ENCODE measurements at regions not wholly inside any gene's neighbourhood (a gene's known extent, or its start where the extent isn't known, plus 50 kb on each side); places are given as distances from the start of the nearest gene placed in this dataset.
"Not testable (repeated sequence)": the region's sequence is repeated elsewhere in the genome, so short reads cannot be mapped to it uniquely, and the experiment has no call there.

DNA sequence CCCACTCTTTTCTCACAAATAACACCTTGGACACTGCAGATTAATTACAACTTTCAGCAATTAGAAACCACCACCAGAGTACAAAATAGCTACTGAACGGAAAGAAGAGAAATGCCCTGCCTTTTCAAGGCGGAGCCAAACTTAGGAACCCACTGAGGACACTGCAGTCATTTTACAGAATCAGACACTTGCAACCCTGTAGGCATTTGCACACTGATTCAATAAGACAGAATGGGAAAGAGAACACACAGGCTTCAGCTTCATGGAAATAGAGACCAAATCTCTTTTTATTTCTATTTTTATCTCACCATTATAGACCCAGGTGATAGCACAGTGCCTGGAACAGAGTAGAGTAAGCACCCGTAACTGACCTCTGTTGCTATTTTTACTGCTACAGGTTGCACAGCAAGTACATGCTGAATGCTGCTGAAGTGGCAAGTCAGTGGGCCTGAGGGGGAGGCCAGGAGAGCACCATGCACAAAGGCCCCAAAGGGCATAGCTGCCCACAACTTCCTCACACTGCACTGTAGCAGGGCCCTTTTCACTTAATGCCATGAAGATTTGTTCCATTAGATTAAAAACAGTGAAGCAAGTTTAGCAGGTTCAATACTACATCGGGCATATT is 50.7 kb upstream of the EDARADD start:
- no peak for TF ChIP-seq CTCF (conservative IDR thresholded peaks at IDR 0.05; ENCODE audit: low read length)
- DNase-seq (ENCODE audit: low read depth) = no peak
- no peak overlapping the region for H3K4me3 ChIP-seq (ENCODE audit: low read length)

DNA sequence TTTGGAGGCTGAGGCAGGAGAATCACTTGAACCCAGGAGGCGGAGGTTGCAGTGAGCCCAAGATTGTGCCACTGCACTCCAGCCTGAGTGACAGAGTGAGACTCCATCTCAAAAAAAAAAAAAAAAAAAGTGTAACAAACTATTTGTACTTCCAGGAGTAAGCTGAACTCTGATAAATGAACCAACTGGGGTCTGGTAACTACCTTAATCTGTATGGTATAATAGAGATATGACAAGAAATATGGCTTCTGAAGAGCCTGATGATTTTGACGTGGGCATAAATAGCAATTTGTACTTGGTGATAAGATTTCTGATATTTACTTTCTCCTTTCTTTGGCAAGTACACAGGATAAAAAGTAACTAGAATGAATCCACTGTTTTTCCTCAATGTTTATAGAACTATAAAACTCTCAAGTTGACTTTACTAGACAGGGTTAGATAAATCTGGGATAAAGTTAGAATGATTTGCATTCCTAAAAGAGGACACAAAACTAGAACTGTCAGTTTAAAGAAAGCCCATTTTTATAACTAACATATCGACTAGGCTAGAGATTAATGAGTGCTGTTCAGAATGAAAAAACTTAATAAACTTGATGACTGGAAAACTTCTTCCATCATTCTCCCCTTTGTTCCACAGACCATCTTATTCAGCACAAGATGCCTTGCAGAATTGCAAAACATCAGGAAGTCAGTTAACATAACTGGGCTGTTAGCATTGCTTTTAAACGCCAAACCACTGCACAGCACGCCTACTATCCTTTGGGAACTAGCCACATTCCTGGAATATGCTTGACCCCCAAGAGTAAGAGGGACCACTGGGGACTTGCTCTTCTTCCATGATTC is 51.5 kb upstream of the EDARADD start:
- no peak overlapping the region for H3K4me3 ChIP-seq (ENCODE audit: low read length)
- DNase-seq (ENCODE audit: low read depth) = no peak
- TF ChIP-seq CTCF (conservative IDR thresholded peaks at IDR 0.05; ENCODE audit: low read length) = no peak

- no peak for DNase-seq (ENCODE audit: low read depth)
- TF ChIP-seq CTCF (conservative IDR thresholded peaks at IDR 0.05; ENCODE audit: low read length) = no peak
- H3K4me3 ChIP-seq (ENCODE audit: low read length) = no peak overlapping the region
Observed at GRCh38 chr1:236341298-236341697, 52.8 kb upstream of the EDARADD start.

GRCh38 chr1:236338096-236338495 is 56.0 kb upstream of the EDARADD start:
- no peak overlapping the region for H3K4me3 ChIP-seq (ENCODE audit: low read length)
- TF ChIP-seq CTCF (conservative IDR thresholded peaks at IDR 0.05; ENCODE audit: low read length) = no peak
- peak; percentile 2 for DNase-seq (ENCODE audit: low read depth)

- DNase-seq (ENCODE audit: low read depth) = no peak
- no peak overlapping the region for H3K4me3 ChIP-seq (ENCODE audit: low read length)
- no peak for TF ChIP-seq CTCF (conservative IDR thresholded peaks at IDR 0.05; ENCODE audit: low read length)
Observed at GRCh38 chr1:236336084-236336483, 54.3 kb upstream of the ERO1B start.

DNA sequence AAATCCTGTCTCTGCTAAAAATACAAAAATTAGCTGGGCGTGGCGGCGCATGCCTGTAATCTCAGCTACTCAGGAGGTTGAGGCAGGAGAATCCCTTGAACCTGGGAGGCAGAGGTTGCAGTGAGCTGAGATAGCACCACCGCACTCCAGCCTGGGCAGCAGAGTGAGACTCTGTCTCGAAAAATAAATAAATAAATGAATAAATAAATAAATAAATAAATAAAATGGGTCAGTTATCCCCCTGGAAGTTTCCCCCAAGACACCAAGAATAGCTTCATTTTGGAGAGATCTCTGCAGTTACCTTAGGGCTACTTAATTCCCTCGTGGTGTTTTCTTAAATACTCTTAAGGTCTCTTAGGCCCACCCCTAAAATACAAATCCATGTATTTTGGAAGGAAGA is 53.9 kb upstream of the ERO1B start:
- not testable (repeated sequence) for DNase-seq (ENCODE audit: low read depth)

GRCh38 chr1:236334893-236335545 is 53.3 kb upstream of the ERO1B start:
- no peak for TF ChIP-seq CTCF (conservative IDR thresholded peaks at IDR 0.05; ENCODE audit: low read length)
- DNase-seq (ENCODE audit: low read depth) = no peak
- H3K4me3 ChIP-seq (ENCODE audit: low read length) = no peak overlapping the region

More for the DNA sequence above, 53.9 kb upstream of the ERO1B start:
- H3K4me3 ChIP-seq (ENCODE audit: low read length) = not testable (repeated sequence)

Data from AG10803 (cell line).